GM12892 (cell line): ENCODE measurements at regions not wholly inside any gene's neighbourhood (a gene's known extent, or its start where the extent isn't known, plus 50 kb on each side); places are given as distances from the start of the nearest gene placed in this dataset.

ENCODE experiments used
- DNase-seq: peaks from one replicate; pipeline ENCODE4 v3.0.0; 2011; ENCODE audit not compliant: insufficient read length
- FAIRE-seq: peaks from 2 replicates; lab custom pipeline; 2011; peaks lifted over from hg19 to GRCh38; lab: Jason Lieb, UNC
- POLR2A ChIP-seq: IDR thresholded peaks from 2 replicates; pipeline ENCODE4 v1.6.1; 2011; ENCODE audit warnings: low read depth, low read length, control low read depth
- POLR2AphosphoS5 ChIP-seq: IDR thresholded peaks from 2 replicates; pipeline ENCODE4 v1.6.1; 2011; ENCODE audit warnings: low read depth, low read length, control low read depth
- TAF1 ChIP-seq: IDR thresholded peaks from 2 replicates; pipeline ENCODE4 v1.6.1; 2011; ENCODE audit warnings: low read depth, mild to moderate bottlenecking, control low read depth, low read length, borderline replicate concordance

DNA sequence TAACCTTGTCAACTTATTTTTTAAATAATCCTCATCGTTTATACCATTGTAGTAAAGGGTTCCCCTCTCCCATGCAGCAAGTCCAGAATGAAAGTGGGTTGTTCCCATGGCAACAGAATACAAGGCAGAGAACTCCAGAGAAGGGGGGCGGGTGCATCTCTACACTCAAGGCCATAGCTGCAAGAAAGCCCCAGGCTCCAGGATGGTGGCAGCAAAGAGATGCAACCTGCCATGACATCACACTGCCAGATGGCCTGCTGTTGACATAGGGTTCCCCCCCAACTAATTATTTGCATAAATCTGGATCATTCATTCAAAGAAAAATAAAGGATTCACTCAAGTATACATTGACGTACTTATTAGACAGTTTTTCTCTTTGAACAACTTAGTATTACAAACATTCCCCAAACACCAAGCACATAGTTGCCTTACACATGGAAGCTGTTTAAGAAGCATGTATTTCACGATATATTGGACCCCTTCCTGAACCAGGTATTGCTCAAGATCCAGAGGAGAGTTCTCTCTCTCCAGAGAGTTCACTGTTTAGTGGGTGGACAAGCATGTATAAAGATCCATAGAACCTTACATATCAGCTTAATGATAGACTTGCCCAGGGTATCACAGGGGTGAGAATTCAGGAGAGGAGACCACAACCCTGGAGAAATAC, 87.4 kb upstream of the KLF7 start:
- DNase-seq (no peak), FAIRE-seq (peak; percentile 14)

DNA sequence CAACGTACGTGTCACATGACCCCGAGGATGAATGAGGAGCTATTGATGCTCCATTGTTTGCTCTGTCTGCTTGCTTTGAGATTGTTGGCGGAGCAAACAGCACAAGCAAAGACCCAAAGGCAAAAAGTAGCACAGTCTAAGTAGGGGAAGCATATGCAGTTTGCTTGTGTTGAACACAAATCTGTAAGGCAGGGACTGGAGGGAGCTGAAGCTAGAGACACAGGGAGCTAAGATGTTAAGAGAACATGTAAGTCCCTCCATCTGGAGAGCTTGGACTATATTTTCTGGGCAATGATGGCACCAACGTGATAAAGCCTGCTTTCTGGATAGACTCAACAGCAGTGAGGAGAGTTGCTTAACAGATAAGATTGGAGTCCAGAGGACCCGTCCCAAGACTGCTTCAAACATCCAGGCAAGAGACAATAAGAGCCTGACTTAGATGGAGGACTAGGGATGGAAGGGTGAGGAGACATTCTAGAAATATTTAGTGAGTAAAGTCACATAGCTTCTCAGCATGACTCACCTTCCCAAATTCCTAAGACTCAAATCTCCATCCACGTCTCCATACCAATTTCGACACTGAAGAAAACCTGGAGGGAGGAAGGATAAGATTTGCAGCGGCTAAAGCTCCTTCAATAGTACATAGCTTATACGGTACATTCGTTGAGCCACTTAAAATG, 88.1 kb upstream of the KLF7 start:
- no peak for TF ChIP-seq POLR2AphosphoS5
- TF ChIP-seq TAF1: no peak
- no peak for TF ChIP-seq POLR2A
- FAIRE-seq (no peak), DNase-seq (no peak)

More for the DNA sequence above, 87.4 kb upstream of the KLF7 start:
- TF ChIP-seq TAF1: no peak
- TF ChIP-seq POLR2A: no peak
- no peak for TF ChIP-seq POLR2AphosphoS5

DNA sequence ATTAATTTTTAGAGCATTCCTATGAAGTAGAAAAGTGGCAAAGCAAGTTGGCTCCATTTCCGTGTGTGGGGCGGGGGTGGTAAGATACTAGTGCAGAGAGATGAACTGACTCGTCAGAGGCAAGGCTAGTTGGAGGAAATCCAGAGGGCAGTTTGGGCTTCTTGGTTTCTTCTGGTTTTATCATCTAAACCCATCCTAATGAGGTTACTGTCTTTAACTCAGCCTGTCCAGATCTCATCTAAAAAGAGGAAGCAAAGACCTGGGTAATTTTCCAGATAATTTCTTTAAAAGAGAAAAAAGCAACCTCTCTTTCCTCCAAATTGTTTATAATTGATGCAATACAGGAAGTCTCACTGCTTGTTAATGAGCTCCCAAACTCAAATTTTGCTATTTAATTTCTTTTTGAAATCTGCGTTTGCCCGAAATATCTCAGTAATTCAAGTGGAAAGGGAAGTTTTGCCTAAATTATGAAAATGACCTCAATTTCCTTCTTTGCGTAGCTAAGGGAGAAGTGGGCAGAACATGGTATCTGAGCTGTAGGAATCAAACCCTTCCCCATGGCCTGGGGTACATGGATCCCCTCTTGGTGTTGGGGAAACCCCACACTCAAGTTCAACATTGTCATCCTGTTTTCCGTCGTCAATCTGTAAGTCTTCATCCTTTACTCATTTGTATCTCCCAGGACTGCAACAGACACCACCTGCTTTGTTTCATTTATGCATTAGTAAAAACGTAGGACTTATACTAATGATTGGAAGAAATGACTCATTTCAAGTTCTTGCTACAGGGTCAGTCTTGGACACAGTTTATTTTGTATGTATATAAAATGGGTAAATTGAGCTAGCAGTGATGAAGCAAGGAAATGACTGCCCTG, 89.1 kb upstream of the KLF7 start:
- no peak for DNase-seq
- peak; percentile 77 for FAIRE-seq

DNA sequence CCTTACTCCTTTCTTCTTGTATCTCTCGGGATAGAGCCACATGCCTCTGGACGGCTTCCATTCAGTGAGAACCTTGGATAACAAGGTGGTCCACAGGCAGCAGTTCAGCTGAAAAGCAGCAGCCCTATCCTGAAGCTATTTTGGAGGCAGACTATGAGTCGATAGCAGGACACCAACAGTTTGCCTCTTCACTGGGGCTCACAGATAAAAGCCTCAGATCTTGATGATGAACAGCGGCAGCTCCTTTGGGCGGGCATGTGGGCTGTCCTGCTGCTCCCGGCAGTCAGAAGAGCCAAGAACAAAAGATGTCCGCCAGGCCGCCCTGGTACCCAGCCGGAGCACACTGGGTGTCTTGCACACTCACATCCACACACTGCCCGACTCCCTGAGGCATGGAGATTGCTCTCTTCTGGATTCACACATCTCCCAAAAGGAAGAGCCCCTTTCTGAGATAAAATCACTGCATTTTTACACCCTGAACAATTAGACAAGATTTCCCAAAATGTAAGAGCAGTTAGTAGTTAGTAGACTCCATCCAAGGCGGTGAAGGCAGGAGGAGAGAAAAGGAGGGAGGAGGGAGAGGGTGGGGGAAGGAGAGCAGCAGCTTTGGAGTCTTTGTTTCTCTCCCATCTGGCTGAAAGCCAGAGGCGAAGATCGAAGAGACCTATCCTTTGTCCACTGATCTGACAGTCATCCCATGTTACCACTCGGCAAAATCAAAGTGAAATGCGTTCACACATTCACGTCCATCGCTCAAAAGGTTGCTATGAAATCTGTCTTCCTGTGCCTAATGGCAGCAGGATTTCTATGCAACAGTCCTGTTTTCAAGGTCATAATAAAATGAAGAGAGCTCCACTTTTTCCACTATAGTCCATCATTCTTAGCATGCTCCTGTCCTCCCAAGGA, 90.1 kb upstream of the KLF7 start:
- no peak for DNase-seq
- TF ChIP-seq TAF1 (no peak), POLR2AphosphoS5 (no peak), POLR2A (no peak)
- FAIRE-seq: no peak

More for the DNA sequence above, 89.1 kb upstream of the KLF7 start:
- TF ChIP-seq POLR2A: no peak
- no peak for TF ChIP-seq TAF1
- no peak for TF ChIP-seq POLR2AphosphoS5

DNA sequence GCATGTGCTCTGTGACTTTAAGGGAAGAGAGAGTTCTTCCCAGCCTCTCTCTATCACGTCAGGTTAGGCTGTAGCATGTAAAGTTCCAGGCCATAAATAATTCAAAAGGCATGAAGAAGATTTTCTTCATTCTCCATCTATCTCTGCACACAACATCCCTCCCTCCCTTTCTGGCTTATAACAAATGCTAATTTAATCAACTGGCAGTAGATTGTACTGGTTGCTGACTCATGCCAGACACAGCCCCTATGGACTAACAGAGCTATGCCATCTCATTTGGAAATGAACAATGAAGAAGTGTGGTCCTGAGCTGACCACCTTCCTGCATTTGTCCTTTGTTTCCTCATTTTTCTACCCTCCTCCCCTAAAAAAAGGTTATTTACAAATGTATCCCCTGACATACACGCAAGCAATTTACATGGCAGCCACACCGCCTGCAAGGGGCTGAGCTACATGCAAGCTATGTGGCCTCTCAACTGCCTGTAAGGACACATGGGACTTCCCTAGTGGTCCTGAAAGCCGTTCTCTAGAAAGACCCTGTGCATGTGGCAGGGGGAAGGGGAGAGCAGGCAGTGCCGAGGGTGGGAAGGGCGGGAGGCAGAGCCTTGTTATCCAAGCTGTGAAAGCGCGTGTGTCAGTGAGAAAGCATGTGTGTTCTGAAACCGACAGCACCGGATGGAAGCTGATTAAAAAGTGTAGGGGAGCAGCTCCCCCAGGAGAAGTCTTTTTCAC, 90.9 kb upstream of the KLF7 start:
- no peak for TF ChIP-seq POLR2AphosphoS5
- TF ChIP-seq POLR2A: no peak
- no peak for TF ChIP-seq TAF1
- DNase-seq: no peak
- no peak for FAIRE-seq

DNA sequence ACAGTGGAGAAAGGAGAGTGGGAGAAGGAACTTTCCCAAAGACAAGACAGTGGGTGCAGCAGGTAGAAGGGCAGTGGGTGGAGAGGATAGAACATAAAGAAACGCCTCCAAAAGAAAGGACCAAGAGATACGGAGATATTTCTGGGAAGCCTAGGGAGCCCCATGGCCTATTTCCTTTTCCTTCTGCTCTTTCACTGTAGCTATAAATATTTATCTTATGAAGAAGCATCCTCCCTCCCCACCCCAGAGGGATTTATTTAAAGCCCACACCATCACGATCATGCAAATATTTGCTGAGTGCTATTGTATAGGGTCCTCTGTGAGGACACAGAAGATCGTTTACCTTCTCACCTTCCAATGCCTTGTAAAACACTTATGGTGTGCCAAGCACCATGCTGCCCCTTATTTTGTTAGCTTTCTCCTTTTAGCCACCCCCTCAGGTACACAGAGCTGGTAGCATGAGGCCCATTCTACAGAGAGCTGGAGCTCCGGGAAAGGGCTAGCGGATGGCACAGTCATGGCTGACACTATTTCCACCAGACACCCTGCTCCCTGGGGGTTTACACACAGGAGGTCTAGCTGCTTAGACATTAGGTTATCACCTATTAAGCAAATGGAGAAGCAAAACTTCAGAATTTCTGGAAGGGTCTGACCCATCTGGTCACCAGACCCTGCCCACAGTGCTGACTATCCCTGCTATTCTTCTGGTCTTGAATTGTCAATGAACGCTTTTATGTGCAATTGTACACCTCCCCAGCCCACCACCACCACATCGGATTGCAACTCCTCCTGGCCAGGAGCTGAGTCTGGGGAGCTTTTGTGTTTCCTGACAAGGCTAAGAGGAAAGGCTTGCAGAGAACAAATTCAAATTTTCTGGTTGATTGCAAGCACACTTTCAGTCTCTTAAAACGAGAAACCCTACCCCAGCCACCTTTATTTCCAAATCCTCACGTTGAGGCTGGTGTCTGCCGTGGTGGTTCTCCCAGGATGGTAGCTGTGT, 91.8 kb upstream of the KLF7 start:
- TF ChIP-seq POLR2AphosphoS5 (no peak), TAF1 (no peak), POLR2A (no peak)
- DNase-seq (no peak), FAIRE-seq (no peak)

DNA sequence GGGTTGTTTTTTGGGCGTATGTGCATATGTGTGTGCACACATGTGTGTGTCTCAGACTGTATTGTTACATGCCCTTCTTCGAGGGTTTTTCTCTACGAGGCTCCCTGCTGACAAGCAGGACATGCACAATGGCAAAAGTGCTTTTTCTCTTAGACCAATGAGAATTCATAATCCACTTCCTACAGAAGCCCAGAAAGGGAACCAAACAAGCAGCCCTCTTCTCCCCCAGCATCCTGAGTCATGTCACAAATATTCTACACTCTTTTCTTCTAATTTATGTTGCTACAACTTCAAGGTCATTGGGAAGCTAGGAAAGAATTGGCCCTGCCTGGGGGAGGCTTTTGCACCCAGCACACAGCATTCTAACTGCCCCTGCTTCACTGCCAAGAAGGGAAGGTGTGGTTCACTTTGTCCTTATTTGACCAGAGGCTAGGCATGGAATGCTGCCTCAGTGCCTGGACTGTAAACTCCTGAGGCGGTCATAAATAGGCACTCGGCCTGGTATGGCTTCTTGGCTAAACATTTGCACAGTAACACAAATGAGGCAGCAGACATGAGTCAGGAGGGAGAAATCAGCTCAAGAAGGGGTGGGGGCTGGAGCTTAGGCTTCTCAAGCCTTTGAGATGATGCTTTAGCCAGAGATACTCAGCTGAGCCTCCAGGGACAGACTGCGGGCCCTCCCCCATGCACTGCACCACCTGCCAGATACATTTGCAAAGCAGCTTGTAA, 92.7 kb upstream of the KLF7 start:
- DNase-seq (no peak), FAIRE-seq (no peak)
- TF ChIP-seq POLR2AphosphoS5 (no peak), POLR2A (no peak), TAF1 (no peak)

DNA sequence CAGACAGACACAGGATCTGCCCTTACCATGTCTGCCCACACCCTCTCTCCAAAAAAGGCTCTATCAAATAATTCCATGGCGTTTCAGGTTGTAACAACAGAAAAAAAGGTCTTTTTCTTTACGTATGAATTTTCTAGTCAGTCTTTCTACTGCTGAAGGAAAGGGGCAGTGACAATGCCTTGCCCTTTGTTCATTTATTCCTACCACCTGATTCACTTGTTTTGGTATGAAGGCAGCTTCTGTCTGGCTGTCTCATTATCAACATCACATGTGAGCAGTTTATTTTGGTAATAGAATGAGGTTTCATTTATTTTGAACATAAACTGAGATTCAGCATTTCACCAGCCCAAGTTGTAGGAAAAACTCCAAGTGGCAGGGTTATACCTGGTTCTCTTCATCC, 94.3 kb upstream of the KLF7 start:
- DNase-seq (no peak), FAIRE-seq (no peak)
- TF ChIP-seq POLR2AphosphoS5 (no peak), POLR2A (no peak), TAF1 (no peak)

DNA sequence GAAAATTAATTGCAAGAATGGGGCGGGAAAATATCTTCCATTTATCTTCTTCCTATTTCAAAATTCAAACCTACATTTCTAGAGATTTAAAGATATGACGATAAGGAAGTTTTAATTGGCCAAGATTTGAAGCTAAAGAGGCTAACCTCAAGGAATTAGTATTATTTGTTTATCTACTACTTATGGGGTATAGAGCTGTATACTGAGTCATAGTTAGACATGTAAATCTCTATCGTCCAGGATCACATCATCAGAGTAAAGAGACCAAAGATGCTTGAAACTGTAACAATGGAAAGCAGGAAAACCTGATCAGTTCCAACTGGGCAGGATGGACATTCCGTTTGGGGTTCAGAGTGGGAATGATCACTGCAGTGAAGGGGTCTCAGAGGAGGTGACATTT, 95.2 kb upstream of the KLF7 start:
- no peak for DNase-seq
- no peak for FAIRE-seq
- TF ChIP-seq POLR2A: no peak
- no peak for TF ChIP-seq POLR2AphosphoS5
- TF ChIP-seq TAF1: no peak
